Large intestine (tissue), 3 donors: ENCODE measurements at regions not wholly inside any gene's neighbourhood (a gene's known extent, or its start where the extent isn't known, plus 50 kb on each side); places are given as distances from the start of the nearest gene placed in this dataset.
"Not testable (repeated sequence)": the region's sequence is repeated elsewhere in the genome, so short reads cannot be mapped to it uniquely, and the experiment has no call there.

ENCODE experiments used
- DNase-seq, 2 donors: peaks; one replicate each; pipeline versions ENCODE4 v3.0.0 to v3.0.0-alpha.2; 2013
- H3K27ac ChIP-seq: one replicate; pipeline ENCODE4 v1.5.1; 2013; ENCODE audit warnings: low read length
- H3K27me3 ChIP-seq: 2 replicates; pipeline ENCODE4 v1.6.1; 2013; ENCODE audit warnings: low read length; ENCODE audit not compliant: control insufficient read depth, insufficient read depth
- H3K36me3 ChIP-seq: 2 replicates; pipeline ENCODE4 v1.6.1; 2013; ENCODE audit warnings: low read length; ENCODE audit not compliant: control insufficient read depth, insufficient read depth
- H3K4me1 ChIP-seq: one replicate; pipeline ENCODE4 v1.6.1; 2013; ENCODE audit warnings: low read length; ENCODE audit not compliant: control insufficient read depth, insufficient read depth
- H3K4me3 ChIP-seq: one replicate; pipeline ENCODE4 v1.5.1; 2013; ENCODE audit warnings: low read length
- H3K9me3 ChIP-seq: one replicate; pipeline ENCODE4 v1.6.1; 2013; ENCODE audit warnings: mild to moderate bottlenecking, low read depth, low read length, moderate library complexity; ENCODE audit not compliant: control insufficient read depth
- WGBS: methylation state at CpG from one replicate; pipeline ENCODE4 v1.1.5; 2013; ENCODE audit warnings: low lambda C conversion rate; ENCODE audit not compliant: insufficient coverage; 5-methylcytosine and 5-hydroxymethylcytosine counted together

DNA sequence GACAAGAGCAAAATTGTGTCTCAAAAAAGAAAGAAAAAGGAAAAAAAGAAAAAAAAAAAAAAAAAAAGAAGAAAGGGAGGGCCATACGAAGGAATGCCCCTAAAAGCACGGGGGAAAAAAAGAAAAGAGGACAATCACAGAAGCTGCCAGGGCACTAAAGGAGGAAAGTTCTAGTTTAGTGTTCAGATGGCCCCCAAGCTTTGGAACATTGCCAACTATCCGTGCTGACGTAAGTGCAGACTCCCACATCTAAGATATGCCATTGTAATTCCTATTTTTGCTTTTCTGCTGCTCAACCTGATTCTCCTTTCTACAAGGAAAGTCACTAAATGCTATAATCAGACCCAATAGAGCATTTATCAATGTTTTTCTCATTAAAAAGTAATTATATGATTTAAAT lies 842.1 kb downstream of the KCNJ2 start:
- H3K36me3 ChIP-seq = no peaks in the 10 kb centered on the region
- H3K27me3 ChIP-seq = no peaks in the 10 kb centered on the region
- no peaks in the 10 kb centered on the region for H3K9me3 ChIP-seq
- no peaks in the 10 kb centered on the region for H3K4me1 ChIP-seq
- no peak overlapping the region for H3K27ac ChIP-seq
- DNase-seq = no peak
- no peak overlapping the region for H3K4me3 ChIP-seq
- 93% methylated on average over 2 of the region's 4 CpGs for WGBS

DNA sequence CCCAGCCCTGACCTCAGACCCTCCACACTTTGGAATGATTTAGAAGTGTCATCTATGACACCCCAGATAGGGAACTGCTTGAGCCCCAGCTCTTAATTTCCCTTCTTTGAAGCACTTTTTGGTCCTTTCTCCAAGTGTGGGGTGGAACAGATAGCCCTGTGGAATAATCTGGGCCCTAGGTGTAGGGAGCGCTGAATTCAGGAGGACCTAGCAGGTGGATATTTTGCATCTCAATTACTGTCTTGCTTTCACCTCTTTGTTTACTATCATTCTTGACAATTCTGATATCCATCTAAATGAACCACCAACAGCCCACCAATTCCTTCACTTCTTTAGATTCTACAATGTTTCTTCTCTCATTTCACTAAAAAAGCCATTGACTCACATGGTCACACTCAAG lies 850.4 kb downstream of the KCNJ2 start:
- no peaks in the 10 kb centered on the region for H3K4me1 ChIP-seq
- no peaks in the 10 kb centered on the region for H3K36me3 ChIP-seq
- no peaks in the 10 kb centered on the region for H3K27me3 ChIP-seq
- no peaks in the 10 kb centered on the region for H3K9me3 ChIP-seq
- 100% methylated on average over 1 of the region's 1 CpG for WGBS
- no peak for DNase-seq
- H3K27ac ChIP-seq = no peak overlapping the region
- H3K4me3 ChIP-seq = no peak overlapping the region

DNA sequence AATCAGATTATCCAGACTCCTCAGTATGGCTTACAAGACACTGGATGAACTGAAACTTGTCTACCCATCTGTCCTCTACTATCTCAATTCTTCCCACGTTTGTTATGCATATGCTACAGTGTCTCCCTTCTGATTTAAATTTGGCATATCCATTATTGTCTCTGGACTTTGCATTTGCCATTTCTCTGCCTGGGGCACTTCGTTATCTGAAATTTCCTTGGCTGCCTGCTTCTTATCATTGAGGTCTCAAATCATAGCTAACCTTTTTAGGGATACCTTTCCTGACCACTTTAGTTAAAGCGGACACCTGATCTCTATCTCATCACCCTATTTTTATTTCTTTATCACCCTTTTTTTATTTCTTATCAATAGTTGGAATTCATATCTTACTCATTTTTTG lies 853.4 kb downstream of the KCNJ2 start:
- Histone ChIP-seq H3K9me3 (no peaks in the 10 kb centered on the region), H3K27me3 (no peaks in the 10 kb centered on the region), H3K4me3 (no peak overlapping the region), H3K36me3 (no peaks in the 10 kb centered on the region), H3K27ac (no peak overlapping the region), H3K4me1 (no peaks in the 10 kb centered on the region)
- 89% methylated on average over 2 of the region's 3 CpGs for WGBS
- DNase-seq = no peak

DNA sequence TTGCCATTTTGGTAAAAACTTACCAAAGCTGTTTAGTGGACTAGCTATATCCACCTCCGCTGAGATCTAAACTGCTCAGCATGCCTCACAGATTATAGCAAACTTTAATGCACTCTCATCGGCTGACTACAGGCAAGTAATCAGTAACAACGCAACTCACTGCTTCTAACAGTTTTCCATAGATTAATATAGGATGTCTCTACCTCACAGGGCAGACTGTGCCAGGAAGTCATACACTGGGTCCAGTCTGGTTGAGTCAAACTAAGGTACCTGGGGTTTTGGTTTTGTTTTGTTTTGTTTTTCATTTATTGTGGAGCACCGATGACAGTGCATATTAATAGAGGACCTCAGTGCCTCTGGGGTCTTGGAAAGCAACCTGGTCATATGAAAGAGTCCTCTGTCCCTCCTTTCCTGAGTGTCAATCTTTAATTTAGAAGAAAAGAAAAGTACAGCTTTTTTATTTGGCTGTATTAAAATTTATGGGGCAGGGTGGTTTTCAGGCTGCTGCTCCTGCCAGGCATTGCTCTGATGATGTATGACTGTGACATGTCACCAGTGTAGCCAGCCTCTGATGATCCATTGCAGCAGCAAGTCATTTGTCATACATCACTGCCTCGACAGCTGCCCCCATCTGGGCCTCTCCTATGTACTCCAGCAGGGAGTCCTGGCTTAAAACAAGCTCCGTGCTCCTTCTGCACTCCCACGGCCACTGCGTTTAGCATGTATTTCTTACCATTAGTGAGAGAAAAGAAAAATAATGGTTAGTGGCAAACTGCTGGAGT lies 854.1 kb downstream of the KCNJ2 start:
- Histone ChIP-seq H3K4me1 (no peaks in the 10 kb centered on the region), H3K9me3 (no peaks in the 10 kb centered on the region), H3K4me3 (no peak overlapping the region), H3K27me3 (no peaks in the 10 kb centered on the region), H3K27ac (no peak overlapping the region), H3K36me3 (no peaks in the 10 kb centered on the region)
- DNase-seq = no peak
- 33% methylated on average over 1 of the region's 8 CpGs for WGBS

DNA sequence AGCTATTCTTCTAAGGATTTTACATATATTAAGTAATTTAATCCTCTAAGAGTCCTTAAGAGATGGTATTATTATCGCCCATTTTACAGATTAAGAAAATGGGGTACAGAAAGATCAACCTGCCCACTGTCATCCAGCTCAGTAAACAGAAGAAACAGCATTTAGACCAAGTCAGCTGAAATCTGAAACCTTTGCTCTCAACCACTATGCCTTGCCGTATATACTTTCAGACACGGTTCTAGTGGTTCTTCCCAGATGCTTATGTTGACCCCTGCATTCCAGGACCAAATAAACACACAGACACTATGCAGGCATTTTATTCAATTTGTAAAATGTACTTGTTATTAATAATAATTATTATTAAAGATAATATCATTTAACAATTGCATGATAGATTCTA lies 854.8 kb downstream of the KCNJ2 start:
- Histone ChIP-seq H3K4me3 (no peak overlapping the region), H3K9me3 (no peaks in the 10 kb centered on the region), H3K27me3 (no peaks in the 10 kb centered on the region), H3K36me3 (no peaks in the 10 kb centered on the region), H3K4me1 (no peaks in the 10 kb centered on the region), H3K27ac (no peak overlapping the region)
- no CpG with 5 or more reads among the region's 3 CpGs for WGBS
- no peak for DNase-seq

GRCh38 chr17:71024969-71025368 lies 855.6 kb downstream of the KCNJ2 start:
- Histone ChIP-seq H3K27ac (no peak overlapping the region), H3K36me3 (no peaks in the 10 kb centered on the region), H3K4me1 (no peaks in the 10 kb centered on the region), H3K9me3 (no peaks in the 10 kb centered on the region), H3K4me3 (no peak overlapping the region), H3K27me3 (no peaks in the 10 kb centered on the region)
- no peak for DNase-seq
- 100% methylated on average over 1 of the region's 2 CpGs for WGBS

GRCh38 chr17:71029246-71029645 lies 859.9 kb downstream of the KCNJ2 start:
- Histone ChIP-seq H3K27ac (no peak overlapping the region), H3K27me3 (no peaks in the 10 kb centered on the region), H3K4me3 (no peak overlapping the region), H3K9me3 (no peaks in the 10 kb centered on the region), H3K4me1 (no peaks in the 10 kb centered on the region), H3K36me3 (no peaks in the 10 kb centered on the region)
- no peak for DNase-seq

DNA sequence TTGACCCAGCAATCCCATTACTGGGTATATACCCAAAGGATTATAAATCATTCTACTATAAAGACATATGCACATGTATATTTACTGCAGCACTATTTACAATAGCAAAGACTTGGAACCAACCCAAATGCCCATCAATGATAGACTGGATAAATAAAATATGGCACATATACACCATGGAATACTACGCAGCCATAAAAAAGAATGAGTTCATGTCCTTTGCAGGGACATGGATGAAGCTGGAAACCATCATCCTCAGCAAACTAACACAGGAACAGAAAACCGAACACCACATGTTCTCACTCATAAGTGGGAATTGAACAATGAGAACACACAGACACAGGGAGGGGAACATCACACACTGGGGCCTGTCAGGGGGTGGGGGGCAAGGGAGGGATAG lies 862.0 kb downstream of the KCNJ2 start:
- no CpG with 5 or more reads among the region's 2 CpGs for WGBS
- H3K4me1 ChIP-seq, H3K27me3 ChIP-seq, H3K36me3 ChIP-seq, H3K9me3 ChIP-seq, H3K27ac ChIP-seq, H3K4me3 ChIP-seq, DNase-seq: not testable (repeated sequence)

- H3K4me3 ChIP-seq = no peak overlapping the region
- no peaks in the 10 kb centered on the region for H3K27me3 ChIP-seq
- H3K36me3 ChIP-seq = no peaks in the 10 kb centered on the region
- H3K9me3 ChIP-seq = no peaks in the 10 kb centered on the region
- no peak overlapping the region for H3K27ac ChIP-seq
- H3K4me1 ChIP-seq = no peaks in the 10 kb centered on the region
- DNase-seq = no peak
- WGBS = no CpG with 5 or more reads among the region's 2 CpGs
These were observed 863.5 kb downstream of the KCNJ2 start for GRCh38 chr17:71032746-71033273.

DNA sequence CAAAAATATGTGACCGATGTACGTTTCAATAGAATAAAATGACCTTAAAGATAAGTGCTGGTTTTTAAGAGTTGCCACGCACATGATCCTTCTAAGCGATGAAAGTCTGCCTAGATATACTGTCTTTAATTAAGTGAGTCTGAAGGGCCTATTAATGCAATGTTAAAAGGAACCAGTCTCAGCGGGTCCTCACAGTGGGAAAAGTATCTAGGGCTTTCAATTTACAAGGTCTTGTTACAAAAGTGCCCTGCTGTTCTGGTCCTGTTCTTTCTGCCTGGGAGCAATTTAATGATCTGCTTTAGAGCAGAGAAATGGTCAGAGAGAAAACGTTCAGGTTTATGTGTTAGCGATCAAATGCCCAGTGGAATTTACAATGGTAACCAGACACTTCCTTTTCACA lies 864.0 kb downstream of the KCNJ2 start:
- Histone ChIP-seq H3K27me3 (no peaks in the 10 kb centered on the region), H3K27ac (no peak overlapping the region), H3K4me3 (no peak overlapping the region), H3K4me1 (no peaks in the 10 kb centered on the region), H3K36me3 (no peaks in the 10 kb centered on the region), H3K9me3 (no peaks in the 10 kb centered on the region)
- 68% methylated on average over 3 of the region's 7 CpGs for WGBS
- no peak for DNase-seq

GRCh38 chr17:71035226-71035625 lies 865.9 kb downstream of the KCNJ2 start:
- WGBS = no CpG with 5 or more reads among the region's 3 CpGs
- Histone ChIP-seq H3K4me3 (no peak overlapping the region), H3K36me3 (no peaks in the 10 kb centered on the region), H3K4me1 (no peaks in the 10 kb centered on the region), H3K27me3 (no peaks in the 10 kb centered on the region), H3K9me3 (no peaks in the 10 kb centered on the region), H3K27ac (no peak overlapping the region)
- DNase-seq = no peak
